ENCODE measurements at regions not wholly inside any gene's neighbourhood (a gene's known extent, or its start where the extent isn't known, plus 50 kb on each side); places are given as distances from the start of the nearest gene placed in this dataset.

DNA sequence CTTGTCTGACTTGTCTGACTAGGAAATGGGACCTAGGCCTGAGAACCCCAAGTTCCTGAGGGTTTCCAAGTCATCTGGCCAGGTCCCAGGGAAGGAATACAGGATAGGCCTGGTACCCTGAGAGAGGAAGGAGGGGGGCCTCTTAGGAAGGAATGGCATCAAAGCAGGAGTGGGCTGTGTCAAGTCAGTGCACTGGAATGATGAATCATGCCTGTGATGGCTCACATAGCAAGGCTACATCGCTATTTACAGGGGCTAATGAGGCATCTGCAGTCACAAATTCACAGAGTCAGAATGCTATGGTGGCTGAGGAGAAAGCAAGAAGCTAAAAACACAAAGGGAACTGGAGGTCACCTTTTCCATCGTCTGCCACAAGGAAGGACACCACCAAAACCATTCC, 247.3 kb downstream of the NXPE2 start:
- TF ChIP-seq EZH2 (IDR thresholded peaks at IDR 0.05) (no peak), POLR2AphosphoS5 (IDR thresholded peaks at IDR 0.05; ENCODE audit: borderline replicate concordance, low read depth, low read length) (no peak), FOXP2 (optimal IDR thresholded peaks at IDR 0.05; ENCODE audit: control extremely low read depth, extremely low read length, insufficient read depth) (no peak)
